ENCODE measurements at regions not wholly inside any gene's neighbourhood (a gene's known extent, or its start where the extent isn't known, plus 50 kb on each side); places are given as distances from the start of the nearest gene placed in this dataset.
"Not testable (repeated sequence)": the region's sequence is repeated elsewhere in the genome, so short reads cannot be mapped to it uniquely, and the experiment has no call there.

DNA sequence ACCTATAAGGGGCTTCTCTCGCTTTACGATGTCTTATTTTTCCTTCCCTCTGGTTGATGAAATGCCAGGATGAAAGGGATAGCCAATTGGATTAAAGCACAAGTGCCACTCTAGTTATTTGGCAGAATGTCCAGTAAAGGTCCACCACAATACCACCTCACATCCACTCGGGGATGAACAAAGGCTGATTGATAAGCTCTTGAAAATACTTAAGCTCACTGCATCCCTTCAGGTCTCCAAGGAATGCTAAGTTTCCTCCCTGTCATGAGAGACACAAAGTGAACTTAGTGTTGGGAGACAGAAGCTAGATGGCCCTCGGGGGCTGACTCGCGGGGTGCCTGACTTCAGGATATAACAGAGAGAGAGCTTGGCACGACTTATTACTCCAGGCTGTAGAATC is 185.9 kb upstream of the ZNF644 start:
- not testable (repeated sequence) for ATAC-seq; DNase-seq (ENCODE audit: low spot score)

DNA sequence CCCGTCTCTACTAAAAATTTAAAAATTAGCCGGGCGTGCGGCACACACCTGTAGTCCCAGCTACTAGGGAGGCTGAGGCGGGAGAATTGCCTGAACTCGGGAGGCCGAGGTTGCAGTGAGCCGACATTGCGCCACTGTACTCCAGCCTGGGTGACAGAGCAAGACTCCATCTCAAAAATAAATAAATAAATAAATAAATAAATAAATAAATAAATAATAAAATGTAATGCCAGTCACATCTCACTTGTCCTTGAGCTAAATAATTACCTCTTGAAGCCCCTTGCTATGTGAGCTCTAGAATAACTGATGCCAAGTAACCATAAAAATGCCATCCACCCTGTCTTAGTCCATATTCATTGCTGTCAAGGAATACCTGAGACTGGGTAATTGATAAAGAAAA is 182.3 kb upstream of the ZNF644 start:
- not testable (repeated sequence) for ATAC-seq; DNase-seq (ENCODE audit: low spot score)

DNA sequence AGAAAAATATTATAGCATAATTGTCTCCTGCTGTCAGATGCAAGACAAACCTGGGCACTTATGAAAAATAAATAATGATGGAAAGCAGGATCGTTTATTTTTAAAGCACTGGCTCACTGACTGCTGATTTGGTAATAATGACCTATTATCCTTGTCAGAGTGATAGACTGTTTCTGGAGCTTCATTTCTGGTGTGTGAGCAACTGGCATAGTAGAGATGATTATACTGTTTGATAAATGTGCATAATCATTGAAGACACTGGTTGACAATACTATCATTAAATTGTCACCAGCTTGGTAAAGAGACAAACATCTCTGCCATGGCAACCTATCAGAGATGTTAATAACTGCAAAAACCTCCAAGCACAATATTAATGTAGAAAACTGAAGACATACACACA is 179.9 kb upstream of the ZNF644 start:
- DNase-seq (ENCODE audit: low spot score) (no peak), ATAC-seq (no peak)

DNA sequence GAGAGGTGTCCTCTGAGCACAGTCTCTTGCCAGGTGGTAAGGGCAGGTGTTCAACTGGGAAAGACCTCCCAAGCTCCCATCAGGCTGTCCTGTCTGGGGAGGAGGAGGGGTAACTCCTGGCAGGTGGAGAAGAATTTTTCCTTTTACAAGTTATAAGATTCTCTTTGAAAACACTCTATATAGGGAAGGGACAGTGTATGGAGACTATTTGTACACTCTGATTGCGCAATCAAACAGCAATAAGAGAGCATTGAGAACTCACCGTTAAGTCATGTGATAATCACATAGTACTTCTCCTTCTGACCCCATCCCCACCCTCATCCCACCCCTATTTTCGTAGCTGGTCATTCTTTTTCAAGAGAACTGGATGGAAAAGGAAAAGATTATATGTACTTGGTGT is 179.3 kb upstream of the ZNF644 start:
- DNase-seq (ENCODE audit: low spot score) (no peak), ATAC-seq (no peak)

DNA sequence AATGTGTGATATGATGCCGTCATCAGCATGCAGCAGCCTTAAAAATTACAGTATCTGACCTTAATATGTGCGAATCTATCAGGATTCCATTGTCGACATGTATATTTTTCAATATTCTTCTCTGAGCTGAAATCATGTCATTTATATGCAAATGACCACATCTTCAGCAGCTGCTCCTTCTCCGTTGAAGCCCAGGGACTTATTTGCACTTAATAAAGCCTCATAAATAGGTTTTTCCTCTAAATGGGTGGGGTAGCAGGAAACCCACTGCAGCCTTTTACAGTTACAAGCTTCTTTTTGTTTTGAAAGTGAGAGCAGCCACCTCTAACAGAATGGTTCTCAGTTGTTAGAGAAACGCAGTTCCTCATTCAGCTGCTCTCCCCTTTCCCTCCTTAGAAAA is 178.8 kb upstream of the ZNF644 start:
- no peak for DNase-seq (ENCODE audit: low spot score)
- ATAC-seq = no peak

DNA sequence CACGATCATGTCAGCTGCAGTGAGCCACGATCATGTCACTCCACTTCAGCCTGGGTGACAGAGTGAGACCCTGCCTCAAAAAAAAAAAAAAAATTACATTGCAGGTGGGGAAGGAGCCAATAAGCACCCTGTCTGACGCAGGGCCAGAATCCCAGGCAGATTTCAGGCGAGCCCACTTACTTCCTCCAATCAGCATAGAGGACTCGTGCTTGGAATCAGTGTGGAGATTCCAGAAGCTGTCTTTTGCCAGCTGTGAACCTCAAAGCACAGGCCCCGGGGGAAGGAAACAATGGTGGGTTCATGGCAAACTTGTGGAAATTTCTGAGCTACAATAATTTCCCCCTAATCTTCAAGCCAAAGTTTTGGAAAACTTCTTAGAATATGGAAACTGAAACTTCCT is 178.2 kb upstream of the ZNF644 start:
- ATAC-seq (no peak), DNase-seq (ENCODE audit: low spot score) (no peak)

DNA sequence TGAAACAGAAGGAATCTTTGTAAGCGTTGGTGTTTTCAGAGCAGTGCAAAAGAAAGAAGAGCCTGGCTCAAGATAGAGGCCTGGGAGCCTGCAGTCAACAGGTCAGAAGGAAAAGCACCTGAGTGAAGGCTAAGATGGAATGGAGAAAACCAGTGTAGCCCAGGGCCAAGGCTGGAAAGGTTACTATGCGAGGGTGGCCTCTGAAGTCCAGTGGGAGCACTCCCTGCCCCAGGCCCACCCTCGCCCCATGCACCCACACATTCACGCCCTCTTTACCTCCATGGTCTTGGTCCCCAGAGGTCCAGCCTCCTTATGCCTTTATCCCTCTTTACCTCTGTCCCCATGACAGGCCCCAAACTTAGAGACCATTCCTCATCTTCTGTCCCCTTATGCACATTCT is 169.2 kb upstream of the ZNF644 start:
- ATAC-seq = no peak
- no peak for DNase-seq (ENCODE audit: low spot score)

DNA sequence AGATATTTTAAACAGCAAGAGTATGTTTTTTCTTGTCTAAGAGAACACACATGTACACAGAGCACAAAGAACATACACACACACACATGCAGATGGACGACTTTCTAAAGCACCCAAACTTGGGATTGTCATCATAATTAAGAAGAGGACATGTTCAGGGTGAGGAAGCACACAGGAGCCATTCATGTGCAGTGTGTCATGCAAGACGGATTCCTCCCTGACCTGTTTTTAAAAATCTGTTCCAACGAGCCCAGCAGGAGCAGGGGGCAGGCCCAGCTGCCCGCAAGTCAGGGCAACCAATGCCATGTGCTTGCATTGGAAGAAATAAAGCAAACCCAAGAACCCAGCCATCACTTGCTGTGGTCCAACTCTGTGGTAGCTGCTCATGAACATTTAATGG is 167.3 kb upstream of the ZNF644 start:
- no peak for DNase-seq (ENCODE audit: low spot score)
- no peak for ATAC-seq

DNA sequence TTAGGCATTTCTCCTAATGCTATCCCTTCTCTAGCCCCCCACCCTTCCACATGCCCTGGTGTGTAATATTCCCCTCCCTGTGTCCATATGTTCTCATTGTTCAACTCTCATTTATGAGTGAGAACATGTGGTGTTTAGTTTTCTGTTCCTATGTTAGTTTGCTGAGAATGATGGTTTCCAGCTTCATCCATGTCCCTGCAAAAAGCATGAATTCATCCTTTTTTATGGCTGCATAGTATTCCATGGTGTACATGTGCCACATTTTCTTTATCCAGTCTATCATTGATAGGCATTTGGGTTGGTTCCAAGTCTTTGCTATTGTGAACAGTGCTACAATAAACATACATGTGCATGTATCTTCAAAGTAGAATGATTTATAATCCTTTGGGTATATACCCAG is 161.0 kb upstream of the ZNF644 start:
- not testable (repeated sequence) for ATAC-seq; DNase-seq (ENCODE audit: low spot score)

DNA sequence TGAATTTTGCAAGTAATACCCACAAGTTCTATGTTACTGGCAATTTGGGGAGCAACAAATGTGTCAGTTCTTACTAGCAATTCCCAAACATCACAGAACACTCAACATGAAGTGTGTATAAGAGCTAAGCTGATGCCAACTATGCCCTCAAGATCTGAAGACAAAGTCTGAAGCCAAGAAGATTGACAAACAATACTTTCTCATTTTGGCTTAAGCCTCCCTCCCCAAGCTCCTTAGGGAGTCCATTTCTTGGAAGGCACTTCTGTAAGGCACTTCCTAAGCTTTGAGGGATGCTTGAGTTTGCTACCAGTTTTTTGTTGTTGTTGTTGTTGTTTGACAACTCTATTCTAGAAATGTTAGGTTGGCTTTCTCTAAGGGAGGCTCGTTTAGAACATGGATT is 154.4 kb upstream of the ZNF644 start:
- ATAC-seq = no peak
- DNase-seq (ENCODE audit: low spot score) = no peak

DNA sequence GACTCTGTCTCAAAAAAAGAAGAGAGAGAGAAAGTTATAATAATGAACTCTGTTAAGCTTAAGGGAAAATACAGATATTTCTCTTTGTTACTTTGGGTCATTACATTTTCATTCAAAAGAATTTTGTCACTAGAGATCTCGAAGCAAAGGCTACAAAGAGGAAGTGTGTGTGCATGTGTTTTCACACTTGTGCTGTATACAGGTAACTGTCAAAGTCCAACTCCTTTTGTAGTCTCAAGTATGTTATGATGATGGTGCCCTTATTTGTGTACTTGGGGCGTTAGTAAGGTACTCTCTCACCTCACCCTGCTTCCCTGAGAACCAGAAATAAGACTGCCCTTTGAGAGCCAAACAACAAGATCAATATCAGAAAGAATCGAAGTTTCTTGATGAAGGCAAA is 152.9 kb upstream of the ZNF644 start:
- ATAC-seq = no peak
- no peak for DNase-seq (ENCODE audit: low spot score)

DNA sequence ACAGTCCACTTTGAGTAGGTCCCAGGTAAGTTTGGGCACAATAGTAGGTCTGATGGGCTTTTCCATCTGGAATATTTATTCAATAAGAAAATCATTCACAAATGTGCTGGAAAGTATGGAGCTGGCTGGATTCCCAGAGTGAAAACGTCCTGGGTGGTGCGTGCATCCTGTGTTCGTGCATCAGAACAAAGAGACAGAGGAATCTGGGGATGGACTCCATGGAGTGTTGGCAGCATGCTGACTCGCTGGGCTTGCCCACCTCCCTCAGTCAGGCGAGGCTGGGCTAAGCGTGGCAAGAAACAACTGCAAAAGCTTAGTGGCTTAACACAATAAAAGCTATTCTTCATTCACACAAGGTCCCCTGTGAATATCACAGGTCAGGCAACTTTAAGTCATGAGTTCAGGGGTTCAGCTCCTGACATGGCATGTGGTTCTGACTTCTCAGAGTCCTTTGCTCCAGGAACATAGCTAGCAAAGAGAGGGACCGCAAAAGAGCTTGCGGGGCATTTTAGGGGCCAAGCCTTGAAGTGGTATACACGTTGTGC is 151.6 kb upstream of the ZNF644 start:
- no peak for DNase-seq (ENCODE audit: low spot score)
- no peak for ATAC-seq

DNA sequence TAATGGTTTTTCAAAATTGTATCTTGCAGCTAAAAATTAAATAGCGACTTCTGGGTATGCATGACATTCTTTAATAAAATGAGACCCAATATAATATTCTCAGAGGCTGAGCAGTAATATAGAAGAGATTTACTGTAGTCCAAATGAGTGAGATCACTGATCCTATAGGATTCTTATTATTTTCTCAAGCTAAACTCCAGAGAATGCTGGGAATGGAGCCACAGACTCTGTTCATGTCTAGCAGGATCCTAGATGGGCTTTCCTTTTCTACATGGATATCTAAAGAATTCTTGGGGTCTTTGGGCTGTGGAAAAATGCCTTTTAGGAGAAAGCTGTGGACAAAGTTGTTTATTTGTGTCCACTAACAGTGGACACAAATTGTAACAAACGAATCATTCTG is 150.7 kb upstream of the ZNF644 start:
- no peak for DNase-seq (ENCODE audit: low spot score)
- ATAC-seq = no peak

DNA sequence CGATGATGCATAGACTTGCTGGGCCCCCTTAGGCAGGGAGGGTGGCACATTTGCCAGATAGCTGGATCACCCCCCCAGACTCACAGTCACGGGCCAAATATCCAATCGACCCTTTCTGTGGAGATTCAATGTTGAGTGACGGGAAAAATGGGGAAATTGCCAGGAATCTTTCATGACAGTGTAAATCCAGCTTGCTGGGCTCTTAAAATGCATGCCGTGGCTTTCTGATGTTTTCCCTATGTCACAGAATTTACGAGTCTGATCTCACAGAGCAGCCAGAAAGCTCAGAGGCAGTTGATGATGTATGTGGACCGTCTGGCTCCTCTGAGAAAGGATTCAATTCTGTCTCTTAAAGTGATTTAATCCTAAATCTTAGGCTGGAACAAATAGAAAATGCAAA is 150.1 kb upstream of the ZNF644 start:
- ATAC-seq (no peak), DNase-seq (ENCODE audit: low spot score) (no peak)

DNA sequence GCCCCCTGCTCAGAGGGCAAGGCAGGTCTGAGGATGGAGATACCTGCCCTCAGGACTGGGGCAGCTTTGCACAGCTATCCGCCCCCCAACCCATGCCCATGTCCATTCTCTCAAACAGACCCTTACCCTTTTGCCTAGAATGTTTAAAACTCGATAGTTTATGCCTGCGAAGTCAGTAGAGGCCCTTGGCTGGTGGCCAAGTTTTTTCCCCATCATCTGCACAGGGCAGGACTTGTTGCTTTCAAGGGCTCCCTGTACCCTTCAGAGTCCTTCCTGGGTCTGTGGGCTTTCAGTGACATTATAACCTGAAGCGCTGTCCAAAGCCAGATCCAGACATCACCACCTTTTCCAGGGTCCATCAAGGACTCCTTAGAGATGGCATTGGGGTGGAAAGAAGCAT is 148.7 kb upstream of the ZNF644 start:
- DNase-seq (ENCODE audit: low spot score) = no peak

DNA sequence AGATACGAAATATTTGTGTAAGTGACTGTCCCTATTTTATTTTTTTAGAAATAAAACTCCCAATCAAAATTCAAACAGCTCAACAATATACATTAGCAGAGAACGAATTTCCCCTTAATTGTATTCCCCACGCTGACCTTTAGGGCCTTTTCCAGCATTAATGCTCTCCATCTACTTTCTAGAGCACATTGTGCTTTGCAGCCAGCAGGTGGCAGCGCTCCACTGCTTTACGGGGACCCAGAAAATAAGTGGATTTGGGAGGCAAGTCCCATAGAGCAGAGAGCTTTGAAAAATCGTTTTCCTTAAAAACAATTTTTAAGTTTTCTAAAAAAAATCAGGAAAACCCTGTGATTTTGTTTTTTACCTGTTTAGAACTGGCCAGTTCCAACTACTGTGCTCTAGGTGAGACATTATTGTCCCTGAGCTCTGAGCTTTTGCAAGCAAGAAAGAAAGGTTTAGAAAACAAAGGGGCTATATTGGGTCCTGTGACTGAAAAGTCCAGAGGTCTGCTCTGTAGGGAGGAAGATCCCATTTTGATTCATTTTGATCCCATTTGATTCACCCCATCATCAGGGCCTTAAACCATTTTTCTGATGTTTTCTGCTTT is 144.4 kb upstream of the ZNF644 start:
- DNase-seq (ENCODE audit: low spot score) (peak; percentile 52), ATAC-seq (peak; percentile 85)

More for the DNA sequence above, 148.7 kb upstream of the ZNF644 start:
- ATAC-seq = no peak

DNA sequence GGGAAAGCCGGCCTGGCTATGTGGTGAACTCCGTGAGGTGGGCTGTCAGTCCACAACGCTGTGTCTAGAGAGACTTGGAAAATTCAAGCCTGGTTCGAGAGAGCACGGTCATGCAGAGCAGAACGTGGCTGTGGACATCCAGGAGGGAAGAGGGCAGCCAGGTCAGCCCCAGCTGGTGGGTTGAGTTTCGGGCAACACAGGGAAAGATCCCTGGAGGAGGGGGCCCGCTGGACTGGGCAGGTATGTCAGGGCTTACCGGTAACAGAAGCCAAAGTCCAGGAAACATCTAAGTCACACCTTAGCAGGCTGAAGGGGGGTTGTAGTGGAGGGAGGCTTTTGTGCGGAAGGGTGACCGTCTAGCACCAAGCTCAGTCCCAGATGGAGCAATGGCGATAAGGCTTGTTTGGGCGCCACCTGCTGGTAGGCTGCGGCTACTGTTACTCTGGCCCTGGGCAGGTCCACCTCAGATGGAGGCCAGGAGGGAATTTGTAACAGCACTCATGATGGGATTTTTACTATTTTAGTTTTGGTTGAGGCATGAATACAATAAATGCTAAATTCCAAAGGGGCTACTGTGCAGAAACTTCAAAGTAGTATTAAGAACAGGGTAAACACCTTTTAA is 143.3 kb upstream of the ZNF644 start:
- DNase-seq (ENCODE audit: low spot score) = peak; percentile 82
- ATAC-seq = peak; percentile 97

DNA sequence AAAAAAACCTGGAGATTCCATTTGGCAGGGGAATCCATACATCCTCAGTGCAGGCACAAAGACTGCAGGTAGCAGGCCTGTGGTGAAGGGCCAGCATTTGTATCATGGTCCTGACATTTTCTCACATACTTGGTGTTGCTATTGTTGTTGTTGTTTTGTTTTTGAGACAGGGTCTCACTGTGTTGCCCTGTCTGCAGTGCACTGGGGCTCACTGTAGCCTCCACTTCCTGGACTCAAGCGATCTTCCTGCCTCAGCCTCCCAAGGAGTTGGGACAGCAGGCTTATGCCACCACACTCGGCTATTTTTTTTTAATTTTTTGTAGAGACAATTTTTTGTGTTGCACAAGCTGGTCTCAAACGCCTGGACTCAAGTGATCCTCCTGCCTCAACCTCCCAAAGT is 140.8 kb upstream of the ZNF644 start:
- DNase-seq (ENCODE audit: low spot score) = no peak

DNA sequence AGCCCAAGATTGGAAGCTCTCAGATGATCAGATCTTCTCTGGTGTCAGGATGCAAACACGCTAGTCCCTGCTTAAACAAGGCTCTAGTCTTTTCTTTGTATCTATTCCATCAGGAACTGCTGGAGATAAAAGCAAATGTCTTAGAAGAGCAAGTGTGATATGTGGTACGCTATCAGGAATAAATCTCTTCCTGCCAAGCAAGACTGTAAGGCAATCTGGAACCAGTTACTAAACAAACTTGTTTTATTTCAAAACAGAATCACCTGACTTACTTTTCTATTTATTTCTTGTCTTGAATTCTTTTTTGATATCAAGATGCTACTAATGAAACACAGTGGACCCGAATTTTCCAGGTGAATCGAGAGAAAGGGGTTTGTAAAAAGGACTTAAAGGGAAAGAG is 139.9 kb upstream of the ZNF644 start:
- ATAC-seq (no peak), DNase-seq (ENCODE audit: low spot score) (no peak)

More for the DNA sequence above, 140.8 kb upstream of the ZNF644 start:
- no peak for ATAC-seq

DNA sequence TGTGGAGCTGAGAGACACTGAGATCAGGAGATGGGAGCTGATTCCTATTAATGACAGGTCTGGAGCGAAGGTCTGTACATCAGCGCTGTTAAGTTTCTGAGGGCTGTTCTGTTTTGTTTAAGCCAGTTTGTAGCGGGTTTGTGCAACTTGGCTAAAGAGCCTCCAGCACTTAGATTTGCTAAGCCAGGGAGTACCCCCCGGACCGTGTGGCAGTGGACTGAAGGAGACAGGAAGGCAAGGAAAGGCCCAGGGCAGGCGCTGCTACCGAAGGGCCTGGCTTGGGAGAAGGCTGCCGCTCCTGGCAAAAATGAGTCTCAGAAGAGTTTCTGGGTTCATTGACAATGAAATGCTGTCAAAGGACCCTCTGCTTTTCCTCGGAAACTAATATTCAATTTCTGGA is 139.3 kb upstream of the ZNF644 start:
- ATAC-seq (no peak), DNase-seq (ENCODE audit: low spot score) (no peak)

DNA sequence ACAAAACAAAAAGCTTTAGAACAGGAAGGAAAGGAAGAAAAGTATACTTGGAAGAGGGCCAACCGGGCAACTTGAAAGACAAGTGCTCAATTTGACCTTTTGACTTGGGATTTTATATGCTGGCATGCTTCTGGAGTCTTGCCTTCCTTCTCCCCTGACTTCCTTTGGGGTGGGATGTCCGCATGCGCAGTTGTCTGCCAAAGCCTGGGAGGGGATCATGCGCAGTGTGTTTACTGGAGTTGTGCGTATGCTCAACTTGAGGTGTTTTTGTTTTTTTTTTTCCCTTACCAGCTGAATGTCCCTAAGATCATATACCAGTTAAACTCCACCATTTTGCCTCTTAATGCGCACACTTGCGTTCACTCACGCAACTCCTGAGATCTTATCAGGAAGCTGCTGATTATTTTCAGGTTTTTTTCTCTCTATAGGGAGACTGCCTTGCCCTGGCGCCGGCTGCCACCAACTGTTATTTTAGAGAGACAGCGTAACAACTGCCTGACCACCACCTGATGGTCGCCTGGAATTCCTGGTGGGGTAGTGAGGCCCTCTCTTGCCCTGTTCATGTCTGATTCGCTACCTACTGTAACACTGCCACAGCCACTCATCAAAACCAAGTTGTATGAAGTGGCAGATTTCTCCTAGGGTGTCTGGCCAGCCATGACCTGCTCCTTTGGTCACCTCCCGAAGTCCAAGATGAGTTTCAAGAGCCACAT is 138.7 kb upstream of the ZNF644 start:
- DNase-seq (ENCODE audit: low spot score) = no peak
- no peak for ATAC-seq

DNA sequence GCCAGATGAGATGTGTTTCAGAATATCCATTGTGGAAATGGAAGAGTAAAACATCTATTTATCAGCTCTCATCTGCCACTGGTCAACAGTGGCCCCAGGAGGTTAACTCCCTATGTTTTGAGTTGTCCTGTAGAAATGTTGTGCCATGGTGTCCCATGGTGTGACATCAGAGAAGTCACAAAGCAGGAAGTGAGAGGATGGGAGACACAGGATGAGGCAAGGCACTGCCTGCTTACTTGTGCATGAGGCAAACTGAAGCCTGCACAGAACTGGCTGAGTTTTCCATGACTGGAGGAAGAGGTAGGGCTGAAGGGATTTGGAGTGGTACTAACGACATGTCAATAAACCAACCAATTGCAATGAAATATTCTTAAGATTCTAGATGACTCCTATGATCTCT is 131.5 kb upstream of the ZNF644 start:
- DNase-seq (ENCODE audit: low spot score) (no peak), ATAC-seq (no peak)

Measured in left lobe of liver (tissue), 2 donors.